ENCODE measurements at regions not wholly inside any gene's neighbourhood (a gene's known extent, or its start where the extent isn't known, plus 50 kb on each side); places are given as distances from the start of the nearest gene placed in this dataset.

DNA sequence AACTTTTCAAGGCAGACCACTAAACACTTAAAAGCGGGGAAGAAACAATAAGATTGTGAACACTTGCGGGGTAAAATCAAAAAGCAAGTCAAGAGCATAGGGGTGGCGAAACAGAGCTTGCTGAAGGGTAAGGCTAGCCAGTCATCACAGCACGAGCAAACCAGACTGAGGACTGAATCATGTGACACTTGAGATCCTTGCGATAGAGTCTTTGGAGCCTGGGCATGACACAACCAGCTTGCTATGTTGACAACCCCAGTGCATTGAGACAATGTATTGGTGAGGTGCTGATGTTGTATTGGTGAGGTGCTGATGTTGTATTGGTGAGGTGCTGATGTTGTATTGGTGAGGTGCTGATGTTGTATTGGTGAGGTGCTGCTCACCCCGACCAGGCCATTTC is 72.3 kb downstream of the SLIT2 start:
- TF ChIP-seq, protein P1, sequence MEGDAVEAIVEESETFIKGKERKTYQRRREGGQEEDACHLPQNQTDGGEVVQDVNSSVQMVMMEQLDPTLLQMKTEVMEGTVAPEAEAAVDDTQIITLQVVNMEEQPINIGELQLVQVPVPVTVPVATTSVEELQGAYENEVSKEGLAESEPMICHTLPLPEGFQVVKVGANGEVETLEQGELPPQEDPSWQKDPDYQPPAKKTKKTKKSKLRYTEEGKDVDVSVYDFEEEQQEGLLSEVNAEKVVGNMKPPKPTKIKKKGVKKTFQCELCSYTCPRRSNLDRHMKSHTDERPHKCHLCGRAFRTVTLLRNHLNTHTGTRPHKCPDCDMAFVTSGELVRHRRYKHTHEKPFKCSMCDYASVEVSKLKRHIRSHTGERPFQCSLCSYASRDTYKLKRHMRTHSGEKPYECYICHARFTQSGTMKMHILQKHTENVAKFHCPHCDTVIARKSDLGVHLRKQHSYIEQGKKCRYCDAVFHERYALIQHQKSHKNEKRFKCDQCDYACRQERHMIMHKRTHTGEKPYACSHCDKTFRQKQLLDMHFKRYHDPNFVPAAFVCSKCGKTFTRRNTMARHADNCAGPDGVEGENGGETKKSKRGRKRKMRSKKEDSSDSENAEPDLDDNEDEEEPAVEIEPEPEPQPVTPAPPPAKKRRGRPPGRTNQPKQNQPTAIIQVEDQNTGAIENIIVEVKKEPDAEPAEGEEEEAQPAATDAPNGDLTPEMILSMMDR (IDR thresholded peaks at IDR 0.05): no peak
- DNase-seq (no peak), ATAC-seq (no peak)
- Histone ChIP-seq H3K27ac (no peak overlapping the region), H3K36me3 (no peaks in the 10 kb centered on the region), H3K27me3 (no peaks in the 10 kb centered on the region), H3K4me1 (no peaks in the 10 kb centered on the region), H3K9me3 (no peaks in the 10 kb centered on the region), H3K4me3 (no peak overlapping the region)
- WGBS, 2 donors: 71 to 76% methylated on average over 6 of the region's 6 CpGs
- intact Hi-C loops (cut with DNase I): loop anchor here in 1 of 10 donors (5.0 kb wide), 1 partner anchor 658 kb away; no protein-coding TSS in a partner anchor

DNA sequence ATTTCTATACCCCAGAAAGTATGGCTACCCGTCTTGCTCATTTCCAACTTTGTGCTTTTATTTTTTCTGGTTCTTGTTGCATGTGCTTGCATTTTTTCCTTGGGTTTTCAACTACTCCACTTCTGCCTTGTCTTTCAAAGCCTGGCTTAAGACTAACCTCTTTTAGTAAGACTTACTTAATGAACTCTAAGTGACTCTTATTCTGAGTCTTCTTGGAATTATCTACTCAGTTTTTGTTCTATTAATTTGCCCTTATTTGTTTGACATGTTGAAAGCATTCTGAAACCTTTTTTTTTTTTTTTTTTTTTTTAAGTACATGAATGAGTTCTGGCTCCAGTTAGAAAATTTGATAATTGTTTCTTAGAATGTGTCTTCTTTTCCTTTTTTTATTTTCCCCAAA is 74.8 kb downstream of the SLIT2 start:
- Histone ChIP-seq H3K27ac (no peak overlapping the region), H3K36me3 (no peaks in the 10 kb centered on the region), H3K27me3 (no peaks in the 10 kb centered on the region), H3K9me3 (no peaks in the 10 kb centered on the region), H3K4me3 (no peak overlapping the region), H3K4me1 (no peaks in the 10 kb centered on the region)
- intact Hi-C loops (cut with DNase I): no loop called here
- no peak for DNase-seq
- TF ChIP-seq, protein P1 (IDR thresholded peaks at IDR 0.05): no peak
- no peak for ATAC-seq
- WGBS, 2 donors: 81 to 82% methylated on average over 1 of the region's 1 CpG

DNA sequence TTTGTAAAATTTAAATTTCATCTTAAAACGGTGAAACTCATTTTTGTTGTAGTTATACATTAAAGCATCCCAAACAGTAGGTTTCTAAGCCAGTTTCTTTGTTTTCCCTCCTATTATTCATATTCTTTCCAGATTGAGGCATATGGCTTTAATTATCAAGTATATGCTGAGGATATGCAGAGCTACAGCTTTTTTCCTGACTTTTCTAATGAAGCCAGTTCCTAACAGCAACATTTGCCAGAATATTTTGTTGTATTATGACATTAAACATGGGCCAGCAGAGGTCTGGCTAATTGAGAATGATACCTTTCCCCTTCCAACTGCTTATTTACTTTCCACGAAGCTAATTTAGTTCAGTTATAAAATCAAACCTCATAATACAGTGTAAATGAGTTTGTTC is 75.3 kb downstream of the SLIT2 start:
- Histone ChIP-seq H3K4me1 (no peaks in the 10 kb centered on the region), H3K36me3 (no peaks in the 10 kb centered on the region), H3K27ac (no peak overlapping the region), H3K4me3 (no peak overlapping the region), H3K27me3 (no peaks in the 10 kb centered on the region), H3K9me3 (no peaks in the 10 kb centered on the region)
- ATAC-seq: no peak
- WGBS, 2 donors: 73 to 77% methylated on average over 2 of the region's 2 CpGs
- TF ChIP-seq, protein P1 (IDR thresholded peaks at IDR 0.05): no peak
- intact Hi-C loops (cut with DNase I): no loop called here
- DNase-seq: no peak

DNA sequence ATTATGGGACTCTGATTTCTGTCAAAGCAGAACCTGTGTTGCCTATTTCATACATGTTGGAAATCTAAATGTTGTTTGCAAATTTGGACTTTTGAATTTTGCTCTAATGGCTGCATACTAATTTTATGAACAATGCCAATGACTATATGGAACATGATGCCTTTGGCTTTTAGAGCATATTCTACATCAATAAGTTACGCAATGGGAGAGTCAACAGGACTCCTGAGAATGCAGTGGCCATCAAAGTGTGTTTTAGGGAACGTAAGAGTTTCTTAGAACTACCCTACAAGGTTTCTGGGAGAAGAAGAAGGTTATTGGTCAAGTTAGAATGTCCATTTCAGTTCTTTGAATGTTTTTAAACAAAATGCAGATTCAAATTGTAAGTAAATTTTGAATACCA is 76.1 kb downstream of the SLIT2 start:
- Histone ChIP-seq H3K36me3 (no peaks in the 10 kb centered on the region), H3K27ac (no peak overlapping the region), H3K27me3 (no peaks in the 10 kb centered on the region), H3K4me3 (no peak overlapping the region), H3K9me3 (no peaks in the 10 kb centered on the region), H3K4me1 (no peaks in the 10 kb centered on the region)
- WGBS, 2 donors: 88 to 90% methylated on average over 2 of the region's 2 CpGs
- DNase-seq (no peak), ATAC-seq (no peak)
- intact Hi-C loops (cut with DNase I): no loop called here
- TF ChIP-seq, protein P1 (IDR thresholded peaks at IDR 0.05): no peak

DNA sequence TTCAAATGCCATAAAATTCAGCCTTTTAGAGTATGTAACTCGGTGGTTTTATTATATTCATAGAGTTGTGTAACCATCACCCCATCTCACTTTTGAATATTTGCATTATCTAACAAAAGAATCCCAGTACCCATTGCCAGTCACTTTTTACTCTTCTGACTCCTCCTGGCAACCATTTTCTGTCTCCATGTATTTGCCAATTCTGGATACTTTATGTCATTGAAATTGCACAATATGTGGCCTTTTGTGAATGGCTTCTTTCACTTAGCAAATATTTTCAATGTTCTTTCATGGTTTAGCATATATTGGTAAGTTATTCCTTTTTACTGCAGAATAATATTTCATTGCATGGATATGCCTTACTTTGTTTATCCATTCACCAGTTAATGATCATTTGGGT is 79.9 kb downstream of the SLIT2 start:
- no peak for ATAC-seq
- TF ChIP-seq, protein P1 (IDR thresholded peaks at IDR 0.05): no peak
- no peaks in the 10 kb centered on the region for H3K27me3 ChIP-seq

More for the DNA sequence above, 79.9 kb downstream of the SLIT2 start:
- intact Hi-C loops (cut with DNase I): no loop called here
- no peak overlapping the region for H3K4me3 ChIP-seq
- H3K27ac ChIP-seq: no peak overlapping the region
- no peaks in the 10 kb centered on the region for H3K9me3 ChIP-seq
- WGBS, 2 donors: 85 to 87% methylated on average over 1 of the region's 1 CpG
- H3K4me1 ChIP-seq: no peaks in the 10 kb centered on the region
- H3K36me3 ChIP-seq: no peaks in the 10 kb centered on the region
- no peak for DNase-seq

Data from heart right ventricle (tissue), 16 donors.